ENCODE measurements at regions not wholly inside any gene's neighbourhood (a gene's known extent, or its start where the extent isn't known, plus 50 kb on each side); places are given as distances from the start of the nearest gene placed in this dataset.
"Not testable (repeated sequence)": the region's sequence is repeated elsewhere in the genome, so short reads cannot be mapped to it uniquely, and the experiment has no call there.

DNA sequence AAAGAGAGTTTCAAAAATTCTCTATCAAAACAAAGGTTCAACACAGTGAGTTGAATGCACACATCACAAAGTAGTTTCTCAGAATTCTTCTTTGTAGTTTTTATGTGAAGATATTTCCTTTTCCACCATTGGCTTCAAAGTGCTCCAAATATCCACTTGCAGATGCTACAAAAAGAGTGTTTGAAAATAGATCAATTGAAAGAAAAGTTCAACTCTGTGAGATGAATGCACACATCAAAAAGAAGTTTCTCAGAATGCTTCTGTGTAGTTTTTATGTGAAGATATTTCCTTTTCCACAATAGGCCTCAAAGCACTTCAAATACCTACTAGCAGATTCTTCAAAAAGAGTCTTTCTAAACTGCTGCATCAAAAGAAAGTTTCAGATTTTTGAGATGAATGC is 298.3 kb upstream of the DEFB115 start:
- TF ChIP-seq EZH2 (IDR thresholded peaks at IDR 0.05; ENCODE audit: low read length) = not testable (repeated sequence)
- TF ChIP-seq, protein P1, sequence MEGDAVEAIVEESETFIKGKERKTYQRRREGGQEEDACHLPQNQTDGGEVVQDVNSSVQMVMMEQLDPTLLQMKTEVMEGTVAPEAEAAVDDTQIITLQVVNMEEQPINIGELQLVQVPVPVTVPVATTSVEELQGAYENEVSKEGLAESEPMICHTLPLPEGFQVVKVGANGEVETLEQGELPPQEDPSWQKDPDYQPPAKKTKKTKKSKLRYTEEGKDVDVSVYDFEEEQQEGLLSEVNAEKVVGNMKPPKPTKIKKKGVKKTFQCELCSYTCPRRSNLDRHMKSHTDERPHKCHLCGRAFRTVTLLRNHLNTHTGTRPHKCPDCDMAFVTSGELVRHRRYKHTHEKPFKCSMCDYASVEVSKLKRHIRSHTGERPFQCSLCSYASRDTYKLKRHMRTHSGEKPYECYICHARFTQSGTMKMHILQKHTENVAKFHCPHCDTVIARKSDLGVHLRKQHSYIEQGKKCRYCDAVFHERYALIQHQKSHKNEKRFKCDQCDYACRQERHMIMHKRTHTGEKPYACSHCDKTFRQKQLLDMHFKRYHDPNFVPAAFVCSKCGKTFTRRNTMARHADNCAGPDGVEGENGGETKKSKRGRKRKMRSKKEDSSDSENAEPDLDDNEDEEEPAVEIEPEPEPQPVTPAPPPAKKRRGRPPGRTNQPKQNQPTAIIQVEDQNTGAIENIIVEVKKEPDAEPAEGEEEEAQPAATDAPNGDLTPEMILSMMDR (optimal IDR thresholded peaks at IDR 0.05 in 1 of 3, IDR thresholded peaks at IDR 0.05 in 1 of 3, conservative IDR thresholded peaks at IDR 0.05 in 1 of 3; ENCODE audit: extremely low read depth in 1 of 3, insufficient read depth in 2 of 3, low read length in 3 of 3) = not testable (repeated sequence)

Measured in keratinocyte (primary cell).